Activated T-cell treated with anti-CD3 and anti-CD28 coated beads for 4 hours (primary cell): ENCODE measurements at regions not wholly inside any gene's neighbourhood (a gene's known extent, or its start where the extent isn't known, plus 50 kb on each side); places are given as distances from the start of the nearest gene placed in this dataset.

Experiments
- DNase-seq: peaks from one replicate; pipeline ENCODE4 v3.0.0-alpha.2; 2020

DNA sequence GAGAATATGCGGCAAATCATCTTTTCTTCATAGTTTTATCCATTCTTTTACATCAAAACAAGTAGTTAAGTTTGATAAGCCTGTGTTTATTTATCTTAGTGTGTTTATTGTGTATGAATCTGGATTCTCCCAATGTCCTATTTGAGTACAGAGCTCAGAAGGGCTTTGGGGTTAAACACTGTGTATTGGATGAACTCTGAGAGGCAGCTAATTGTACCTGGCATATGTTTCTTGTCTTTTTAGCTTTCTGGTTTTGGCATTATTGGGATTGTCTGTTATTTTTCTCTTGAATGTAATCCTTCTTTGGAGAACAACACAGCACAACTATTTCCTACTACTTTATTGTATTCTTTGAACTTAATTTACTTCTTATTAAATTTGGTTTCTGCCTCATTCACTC is 906.9 kb downstream of the ADGRL2 start:
- DNase-seq, result no peak

DNA sequence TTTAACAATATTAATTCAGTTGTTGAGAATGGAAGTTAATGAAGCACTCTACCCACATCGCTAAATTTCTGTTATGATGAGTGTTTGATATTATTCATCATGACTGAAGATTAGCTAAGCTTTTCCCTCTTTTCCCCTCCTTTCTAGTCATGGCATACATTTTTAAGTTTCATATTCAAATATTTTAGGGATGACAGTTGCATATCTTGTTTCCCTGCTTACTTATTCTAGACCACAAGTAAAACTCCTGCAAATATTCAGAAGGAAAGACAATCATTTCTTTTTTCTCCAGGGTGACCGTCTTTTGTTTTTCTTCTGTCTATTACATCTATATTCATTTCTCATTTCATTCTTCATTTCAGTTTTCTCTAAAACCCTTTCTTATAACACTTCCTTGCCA is 906.0 kb downstream of the ADGRL2 start:
- no peak for DNase-seq

DNA sequence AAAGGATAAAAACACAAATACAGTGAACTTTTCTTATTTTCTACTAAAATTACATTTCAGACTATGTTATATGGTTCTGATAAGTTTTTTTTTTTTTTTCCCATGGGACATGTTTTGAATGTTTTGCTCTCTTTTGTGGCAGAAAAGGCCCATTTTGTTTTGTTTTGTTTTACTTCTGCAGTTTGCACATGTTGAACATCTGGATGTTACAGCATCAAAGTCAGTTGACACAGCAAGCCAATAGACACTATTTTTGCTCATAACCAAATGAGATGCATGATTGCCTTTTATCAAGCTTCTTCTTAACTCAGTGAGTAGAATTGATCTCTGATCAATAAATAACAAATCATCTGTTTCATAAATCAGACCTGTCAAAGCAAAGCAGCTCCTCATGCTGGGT is 904.2 kb downstream of the ADGRL2 start:
- no peak for DNase-seq

DNA sequence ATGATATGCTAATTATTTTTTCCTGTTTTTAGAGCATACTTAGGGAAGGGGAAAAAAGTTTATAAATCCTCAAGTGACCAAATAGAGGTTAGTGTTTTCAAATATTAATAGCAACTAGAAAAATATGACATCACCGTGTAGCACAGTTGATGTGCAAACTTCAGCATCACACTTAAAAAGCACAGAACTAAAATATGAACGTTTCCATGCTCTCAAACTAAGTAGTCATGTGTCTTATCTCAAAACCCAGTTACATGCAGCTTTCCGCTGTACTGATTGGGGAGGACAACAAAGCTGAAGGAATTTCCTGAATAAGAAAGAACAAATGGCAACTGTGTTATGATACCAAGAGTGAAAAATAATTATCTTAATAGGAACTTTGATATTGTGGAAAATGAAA is 903.7 kb downstream of the ADGRL2 start:
- no peak for DNase-seq

DNA sequence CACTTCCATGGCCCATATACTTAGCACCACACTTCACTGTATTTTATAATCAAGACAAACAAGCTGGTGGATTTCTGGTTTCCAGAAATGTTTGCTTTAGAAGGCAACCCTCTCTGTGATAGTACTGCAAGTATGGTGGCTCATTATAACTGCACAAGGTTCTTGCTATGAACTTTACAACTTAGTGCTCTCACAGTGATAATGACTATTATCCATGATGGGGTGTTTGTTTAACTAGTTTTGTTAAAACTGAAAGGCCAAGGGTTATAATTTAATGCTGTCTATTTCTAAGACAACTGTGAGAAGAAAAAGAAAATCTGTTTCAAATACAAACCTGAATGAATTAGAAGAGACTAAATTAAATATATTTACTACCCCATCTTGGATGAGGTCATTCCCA is 903.2 kb downstream of the ADGRL2 start:
- no peak for DNase-seq

DNA sequence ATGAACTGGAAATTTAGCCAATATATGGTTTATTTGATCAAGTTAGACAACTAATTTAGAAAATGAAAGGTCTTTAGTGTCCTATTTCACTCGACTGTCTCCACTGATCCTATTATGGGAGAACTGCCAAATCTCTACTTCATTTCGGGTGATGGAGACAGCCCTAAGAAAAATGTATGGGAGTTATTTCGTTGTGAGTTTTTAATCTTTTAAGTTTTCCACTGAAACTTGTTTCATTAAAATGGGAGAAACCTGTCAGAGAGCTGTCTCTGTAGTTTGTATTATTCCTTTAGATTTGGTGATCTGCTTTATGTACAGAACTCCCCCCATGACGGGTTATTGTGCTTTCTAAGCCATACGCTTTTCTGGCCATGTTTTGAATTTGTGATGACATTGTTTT is 899.7 kb downstream of the ADGRL2 start:
- no peak for DNase-seq

DNA sequence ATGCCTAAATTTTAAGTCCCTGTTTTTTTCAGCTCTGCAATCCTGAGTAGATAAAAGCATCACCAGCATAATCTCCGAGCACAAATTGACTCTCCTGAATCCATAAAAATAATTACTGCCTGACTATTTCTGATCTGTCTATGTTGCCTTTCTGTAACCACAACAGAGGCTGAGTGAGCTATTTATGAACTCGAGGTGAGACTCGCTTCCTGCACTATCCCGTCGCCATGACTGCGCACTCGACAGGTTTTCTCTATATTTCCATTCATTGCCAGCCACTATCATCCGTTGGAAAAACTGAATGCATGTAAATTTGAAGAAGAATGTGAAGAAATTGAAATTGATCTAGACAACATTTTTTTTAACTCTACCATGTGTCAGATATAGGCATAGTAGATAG is 897.2 kb downstream of the ADGRL2 start:
- no peak for DNase-seq

DNA sequence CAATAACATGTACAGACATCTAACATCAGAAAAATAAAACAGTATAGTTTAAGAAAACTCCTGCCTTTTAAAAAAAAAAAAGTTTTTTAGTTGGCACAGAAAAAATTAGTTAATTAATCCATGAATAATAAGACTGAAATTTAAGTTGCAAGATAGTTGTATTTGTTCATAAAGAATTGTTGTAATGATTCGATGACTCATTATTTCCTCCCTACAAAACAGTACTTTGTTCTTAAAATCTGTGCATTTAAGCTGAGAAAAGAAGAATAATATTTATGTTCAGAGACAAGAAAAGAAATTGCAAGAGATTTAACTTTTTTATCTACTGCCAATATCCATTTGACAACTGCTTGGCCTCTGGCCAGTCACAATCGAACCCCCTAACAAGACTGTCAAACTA is 894.7 kb downstream of the ADGRL2 start:
- DNase-seq, result no peak

DNA sequence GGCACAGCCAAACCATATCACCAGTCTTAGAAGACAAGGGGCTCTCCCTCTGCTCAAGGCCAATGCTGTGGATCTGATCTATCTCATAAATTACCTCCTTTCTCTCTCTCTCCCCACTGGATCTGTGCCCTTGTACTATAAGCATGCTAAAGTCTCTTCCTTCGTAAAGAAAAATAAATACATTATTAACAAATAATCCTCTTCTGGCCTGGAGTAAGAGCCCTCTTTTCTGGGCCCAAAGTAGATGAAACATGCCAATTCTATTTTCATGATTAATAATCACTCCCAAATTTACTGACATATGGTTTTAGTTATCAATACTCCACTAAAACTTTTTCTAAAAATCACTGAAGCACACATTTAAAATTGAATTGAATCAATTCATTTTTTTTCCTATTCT is 889.7 kb downstream of the ADGRL2 start:
- DNase-seq, result no peak

DNA sequence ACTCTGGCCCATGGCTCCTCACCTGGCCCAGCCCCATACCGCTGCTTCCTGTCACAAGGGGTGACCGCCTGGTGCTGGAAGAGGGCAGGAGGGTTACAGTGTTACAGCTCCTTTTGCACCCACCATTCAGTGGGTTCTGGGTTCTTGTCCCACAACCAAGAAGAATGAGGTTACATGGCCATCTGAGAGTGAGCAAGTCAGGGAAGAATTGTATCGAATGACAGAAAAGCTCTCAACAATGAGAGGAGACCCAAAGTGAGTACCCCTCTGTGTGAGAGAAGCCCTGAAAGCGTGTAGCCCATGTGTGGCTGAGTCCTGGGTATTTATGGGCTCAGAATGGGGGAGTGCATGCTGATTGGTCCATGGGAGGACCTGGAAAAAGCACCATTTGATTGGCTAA is 888.5 kb downstream of the ADGRL2 start:
- DNase-seq, result no peak

DNA sequence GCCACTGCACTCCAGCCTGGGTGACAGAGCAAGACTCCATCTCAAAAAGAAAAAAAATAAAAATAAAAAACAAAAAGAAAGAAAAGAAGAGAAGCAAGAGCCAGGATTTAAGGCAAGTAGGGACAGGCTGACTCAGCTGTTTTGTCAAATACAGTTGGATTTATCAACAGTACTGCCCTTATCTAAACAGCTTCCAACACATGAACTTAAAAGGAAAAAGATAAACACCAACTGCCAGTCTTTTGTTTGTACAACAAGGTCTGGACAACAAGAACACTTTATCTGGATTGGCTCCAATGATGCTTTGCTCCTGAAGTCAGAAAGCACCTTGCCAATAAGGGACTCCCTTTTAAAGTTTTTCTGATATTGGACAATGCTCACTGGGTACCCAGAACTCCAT is 886.0 kb downstream of the ADGRL2 start:
- no peak for DNase-seq

DNA sequence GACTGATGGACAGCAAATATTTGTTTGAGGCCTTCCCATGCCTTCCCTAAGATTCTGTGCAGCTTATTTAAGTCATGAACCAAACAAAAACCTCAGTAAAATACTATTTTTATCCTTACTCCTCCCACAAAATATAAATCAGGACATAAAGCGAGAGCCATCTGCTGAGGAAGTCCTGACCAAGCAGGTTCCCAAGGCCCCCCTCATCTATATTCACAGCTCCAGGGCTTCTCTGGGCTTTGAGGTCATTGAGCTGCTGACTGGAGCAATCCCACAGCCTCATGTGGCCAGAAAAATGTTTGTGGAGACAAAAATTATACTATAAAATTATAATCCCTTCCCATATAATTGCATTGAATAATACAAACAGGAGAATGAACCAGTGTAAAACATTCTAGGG is 846.2 kb downstream of the ADGRL2 start:
- DNase-seq, result no peak

DNA sequence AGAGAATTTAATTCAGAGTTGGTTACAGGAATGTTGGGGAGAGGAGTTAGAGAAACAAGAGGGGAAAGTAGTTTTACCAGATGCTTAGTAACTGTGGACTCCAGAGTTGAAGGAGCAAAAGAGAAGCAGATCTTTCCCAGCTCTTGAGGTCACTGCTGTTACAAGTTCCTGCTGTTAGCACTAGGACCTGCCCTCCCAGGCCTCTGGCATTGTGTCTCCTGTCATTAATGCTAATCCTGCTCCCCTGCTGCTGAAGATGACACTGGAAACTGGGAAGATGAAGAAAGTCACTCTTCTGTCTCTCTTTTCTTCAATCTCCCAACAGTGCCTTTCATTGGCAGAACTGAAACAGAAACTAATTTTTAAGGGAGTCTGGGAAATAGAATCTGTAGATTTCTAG is 845.6 kb downstream of the ADGRL2 start:
- DNase-seq, result no peak

DNA sequence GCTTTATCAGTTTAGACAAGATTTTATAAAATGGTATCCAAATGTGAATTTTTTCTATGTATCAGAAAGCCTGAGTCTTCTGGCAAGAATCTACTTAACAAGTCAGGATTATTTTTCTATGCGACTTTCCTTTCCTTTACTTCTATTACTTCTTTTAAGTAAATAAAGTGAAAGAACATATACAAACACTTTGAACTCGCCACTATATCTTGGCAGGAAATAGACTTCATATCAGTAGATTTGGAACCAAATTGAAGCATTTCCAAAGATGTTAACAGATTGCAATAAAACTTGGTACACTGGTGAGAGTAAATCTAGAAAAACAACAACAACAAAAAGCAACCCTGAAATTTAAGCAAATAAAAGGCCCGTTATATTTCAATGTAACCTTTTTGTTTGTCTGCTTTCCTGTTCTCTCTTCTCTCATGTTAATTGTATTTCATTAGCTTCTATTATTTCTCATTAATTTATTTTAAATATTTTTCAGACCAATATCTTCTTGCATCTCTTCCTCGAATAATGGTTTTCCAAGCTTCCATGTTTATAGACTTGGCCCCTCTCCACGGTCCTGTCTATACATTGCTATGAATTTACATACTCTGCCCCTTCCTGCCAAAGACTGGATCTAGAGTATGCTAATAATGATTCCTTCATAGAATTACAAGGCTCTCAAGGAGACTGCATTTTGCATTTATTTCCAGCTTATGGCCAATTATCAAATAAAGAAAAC is 843.6 kb downstream of the ADGRL2 start:
- DNase-seq, result no peak

DNA sequence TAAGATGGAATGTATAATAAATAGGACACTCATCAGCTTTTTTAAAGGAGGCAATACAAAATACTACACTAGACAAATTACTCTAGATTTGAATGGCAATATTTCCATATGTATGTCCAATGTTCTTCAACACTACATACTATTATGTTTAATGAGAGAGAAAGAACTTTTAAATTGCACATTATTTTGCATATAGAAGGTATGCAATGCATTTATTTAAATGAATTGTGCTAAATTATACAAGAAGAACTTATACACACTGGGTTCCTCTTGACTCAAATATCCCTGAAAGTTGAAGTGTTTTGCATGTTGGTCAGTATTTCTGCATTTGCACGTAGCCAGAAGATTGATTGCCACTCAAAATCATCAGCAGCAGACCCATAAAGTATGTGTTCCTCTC is 839.6 kb downstream of the ADGRL2 start:
- no peak for DNase-seq

DNA sequence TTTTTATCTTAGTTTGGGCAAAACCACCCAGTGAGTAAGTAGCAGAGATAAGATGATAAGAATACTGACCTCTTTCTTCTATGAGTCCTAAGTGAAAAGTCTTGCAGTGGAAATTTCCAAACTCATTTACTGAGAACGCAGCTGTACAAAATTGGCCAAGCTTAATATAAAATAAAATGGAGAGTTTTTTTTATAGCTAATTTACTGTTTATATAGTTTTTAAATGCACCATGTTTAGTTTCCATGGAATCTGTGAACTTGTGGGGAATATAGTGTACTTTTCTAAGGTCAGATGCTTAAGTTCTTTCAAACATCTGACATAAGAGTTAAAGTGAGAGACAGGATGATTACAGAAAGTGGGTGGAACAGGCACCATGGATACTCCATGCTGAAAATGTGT is 833.5 kb downstream of the ADGRL2 start:
- no peak for DNase-seq

DNA sequence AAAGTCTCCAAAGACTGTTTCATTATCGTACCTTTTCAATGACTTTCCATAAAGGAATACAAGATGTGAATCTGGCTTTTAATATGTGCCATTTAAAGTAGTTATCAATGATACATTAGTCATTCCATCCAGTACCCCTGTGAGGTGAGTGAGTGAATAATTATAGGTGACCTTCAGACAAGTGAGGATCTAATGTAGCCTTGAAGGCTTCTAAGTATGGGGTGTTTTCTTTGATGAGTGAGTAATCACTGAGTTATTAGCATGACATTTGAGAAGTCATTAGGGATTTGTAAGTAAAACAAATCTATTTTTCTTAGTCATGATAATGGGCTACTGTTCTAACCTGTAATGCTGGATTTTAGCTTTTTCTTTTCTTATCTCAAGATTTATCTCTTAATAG is 831.4 kb downstream of the ADGRL2 start:
- DNase-seq, result no peak

DNA sequence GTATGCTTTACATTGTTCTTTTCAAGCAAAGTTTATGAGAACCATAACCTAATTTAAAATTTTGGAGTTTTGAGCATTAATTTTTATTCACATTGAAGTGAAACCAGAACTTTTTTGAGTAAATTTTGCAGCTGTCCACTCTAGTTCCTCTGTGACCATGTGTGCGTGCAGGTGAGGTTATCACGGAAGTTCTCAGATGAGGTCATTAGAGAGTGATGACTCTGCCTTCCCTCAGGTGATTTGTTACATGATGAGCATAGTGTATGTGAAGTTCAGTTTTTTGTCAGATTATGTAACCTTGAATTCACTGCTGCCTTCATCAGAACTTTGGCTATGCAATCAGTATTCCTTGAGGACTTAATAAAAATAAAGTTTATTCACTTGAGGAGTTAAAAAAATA is 828.2 kb downstream of the ADGRL2 start:
- DNase-seq, result no peak

DNA sequence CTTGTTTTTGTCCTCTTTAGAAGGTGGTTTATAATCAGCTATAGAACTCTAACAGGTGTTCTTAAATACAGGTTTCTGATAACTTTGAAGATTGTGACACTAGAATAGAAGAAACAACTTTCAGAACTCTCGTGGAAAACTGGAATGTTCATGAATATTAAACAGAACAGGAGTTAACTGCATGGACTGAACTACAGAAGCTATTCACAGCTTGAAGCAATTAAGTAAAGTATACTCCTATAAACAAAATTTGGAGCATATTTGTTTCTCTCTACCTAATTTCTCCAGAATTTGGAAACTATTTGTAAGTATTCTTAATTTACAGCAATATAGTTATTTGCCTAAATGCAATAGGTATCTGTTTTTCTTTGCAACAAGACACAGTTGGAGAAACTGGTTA is 824.8 kb downstream of the ADGRL2 start:
- no peak for DNase-seq

DNA sequence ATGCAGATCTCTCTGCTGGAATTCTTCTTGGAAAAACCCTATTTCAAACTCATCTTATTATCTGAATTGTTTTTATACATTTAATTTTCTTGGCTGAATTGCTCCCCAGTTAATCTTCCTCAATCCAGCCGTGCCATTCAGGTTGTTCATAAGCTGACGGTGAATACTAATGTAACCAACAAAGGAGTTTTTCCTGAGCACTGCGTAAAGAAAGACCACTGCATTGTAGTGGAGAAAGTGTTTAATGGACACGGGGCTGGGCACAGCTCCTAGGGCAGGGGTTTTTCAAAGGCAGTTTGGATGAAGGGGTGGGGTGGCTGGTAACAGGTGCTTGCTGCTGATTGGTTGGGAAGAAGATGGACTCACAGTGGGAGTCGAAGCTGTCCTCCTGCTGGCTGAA is 820.3 kb downstream of the ADGRL2 start:
- DNase-seq, result no peak

DNA sequence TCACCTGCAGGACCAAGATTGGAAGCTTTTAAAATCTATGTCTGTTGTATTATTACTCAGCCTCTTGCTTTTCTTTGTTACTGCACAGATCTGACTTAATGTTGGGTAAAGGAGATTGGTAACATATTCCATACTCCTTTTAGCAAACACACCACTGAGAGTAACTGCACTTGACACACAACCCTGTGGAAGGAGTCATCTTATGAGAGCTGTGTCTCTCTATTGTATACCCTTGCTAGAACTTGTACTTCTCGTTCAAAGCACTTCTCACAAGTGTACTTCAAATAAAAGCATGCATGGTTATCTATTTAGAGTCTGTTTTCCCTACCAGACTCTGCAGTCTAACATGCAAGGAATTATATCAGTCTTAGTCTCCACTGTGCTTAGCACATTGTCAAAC is 813.4 kb downstream of the ADGRL2 start:
- no peak for DNase-seq

DNA sequence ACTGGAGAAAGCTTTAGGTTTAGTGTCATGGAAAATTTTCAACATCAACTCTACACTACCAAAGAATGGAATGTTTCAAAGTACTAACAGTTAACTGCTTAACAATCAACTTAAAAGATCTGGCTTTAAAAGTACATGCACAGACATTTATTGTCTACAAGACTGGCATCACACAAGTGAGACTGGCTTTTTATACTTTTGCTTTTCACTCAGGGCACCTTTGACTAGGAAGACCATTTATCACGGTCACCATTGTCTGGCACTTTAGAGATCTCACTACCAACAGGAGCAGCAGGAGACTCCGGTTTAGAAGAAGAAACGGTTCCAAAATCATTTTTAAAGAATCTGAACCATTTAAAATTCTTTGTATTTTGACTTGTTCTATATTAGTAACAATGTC is 812.3 kb downstream of the ADGRL2 start:
- no peak for DNase-seq

DNA sequence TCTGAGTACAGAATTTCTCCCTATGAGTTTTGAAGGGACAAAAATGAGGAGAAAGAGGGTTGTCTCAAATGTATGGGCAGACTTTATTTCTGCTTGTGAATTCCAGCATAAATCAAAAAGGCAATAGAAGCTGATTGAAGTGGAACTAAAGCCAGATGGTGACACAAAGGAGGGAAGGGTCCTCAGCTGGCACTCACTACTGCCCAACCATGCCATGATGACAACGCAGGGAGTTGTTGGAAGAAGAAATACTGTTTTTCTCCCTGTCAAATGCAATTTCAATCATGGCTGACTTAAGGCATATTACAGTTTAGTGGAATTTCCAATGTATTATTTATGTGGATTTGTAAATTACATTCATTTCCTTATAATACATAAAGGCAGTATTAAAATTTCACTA is 805.8 kb downstream of the ADGRL2 start:
- DNase-seq, result no peak

DNA sequence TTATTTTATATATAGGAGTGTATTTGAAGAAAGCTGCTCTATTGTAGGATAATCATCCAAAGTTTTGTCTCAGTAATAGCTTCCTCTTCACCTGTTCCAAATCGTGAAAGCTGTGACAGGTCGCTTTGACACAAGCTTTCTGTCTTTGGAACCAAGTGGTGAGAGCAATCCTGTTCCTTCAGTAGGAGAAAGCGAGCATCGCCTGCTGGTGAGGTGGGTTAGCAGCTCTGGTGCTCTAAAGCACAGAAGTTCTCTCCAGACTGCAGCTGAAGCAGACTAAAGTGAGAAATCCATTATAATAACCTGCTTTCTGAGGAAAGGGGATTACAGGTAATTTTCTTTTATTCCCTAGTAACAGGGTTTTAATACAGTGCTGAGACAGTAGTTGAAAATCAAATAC is 803.8 kb downstream of the ADGRL2 start:
- no peak for DNase-seq

DNA sequence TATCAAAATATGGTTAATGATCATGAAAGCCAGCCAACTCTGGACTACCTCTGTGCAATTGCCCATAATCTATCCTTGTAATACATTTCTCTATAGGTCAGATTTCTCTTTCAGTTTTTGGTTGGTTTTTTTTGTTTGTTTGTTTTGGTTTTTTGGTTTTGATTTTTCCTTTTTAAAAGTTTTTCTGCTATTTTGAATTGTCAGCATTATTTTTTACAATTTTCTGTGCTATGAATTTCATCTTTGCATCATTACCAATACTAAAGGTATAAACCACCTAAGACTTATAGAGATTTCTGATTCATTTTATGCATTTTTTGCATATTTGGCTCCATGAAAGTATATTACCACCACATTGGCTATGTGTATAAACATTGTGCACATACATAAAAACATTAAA is 799.6 kb downstream of the ADGRL2 start:
- no peak for DNase-seq

DNA sequence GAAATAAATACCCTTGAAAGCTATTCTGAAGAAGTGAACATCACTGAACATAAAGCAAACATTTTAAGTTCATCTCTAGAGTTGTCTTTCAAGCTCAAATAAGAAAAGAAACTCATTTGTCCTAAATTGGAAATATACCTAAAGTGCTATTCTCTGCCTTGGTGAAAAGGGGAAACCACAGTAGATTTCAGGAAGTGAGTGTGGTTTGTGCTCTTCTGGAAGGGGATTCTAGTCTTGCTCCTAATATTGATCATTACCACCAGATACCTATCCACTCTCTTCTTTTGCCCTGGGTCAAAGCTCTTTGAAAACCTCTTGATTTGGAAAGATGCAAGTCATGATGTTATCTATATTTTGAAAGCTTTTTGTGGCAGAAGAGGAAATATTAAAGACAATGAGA is 798.1 kb downstream of the ADGRL2 start:
- DNase-seq, result no peak
